KMS-11 (cell line): ENCODE measurements at regions not wholly inside any gene's neighbourhood (a gene's known extent, or its start where the extent isn't known, plus 50 kb on each side); places are given as distances from the start of the nearest gene placed in this dataset.

Source experiments
- H2AFZ ChIP-seq: fragments of 200-600 bp; sonication (generic); 2 replicates; pipeline ENCODE4 v1.6.1; 2016; ENCODE audit warnings: antibody characterized with exemption, mixed run types, low read depth
- H3K27ac ChIP-seq: fragments of 200-600 bp; sonication (generic); 2 replicates; pipeline ENCODE4 v1.6.1; 2016; ENCODE audit warnings: mild to moderate bottlenecking, mixed run types
- H3K27me3 ChIP-seq: fragments of 200-600 bp; sonication (generic); 2 replicates; pipeline ENCODE4 v1.6.1; 2017; ENCODE audit warnings: mild to moderate bottlenecking, low read depth, mixed run types, moderate library complexity; ENCODE audit not compliant: insufficient read depth
- H3K36me3 ChIP-seq: fragments of 200-600 bp; sonication (generic); 2 replicates; pipeline ENCODE4 v1.6.1; 2017; ENCODE audit warnings: mild to moderate bottlenecking, mixed run types; ENCODE audit not compliant: insufficient read depth
- H3K4me1 ChIP-seq: fragments of 200-600 bp; sonication (generic); 2 replicates; pipeline ENCODE4 v1.6.1; 2016; ENCODE audit warnings: mild to moderate bottlenecking, low read depth, mixed run types; ENCODE audit not compliant: poor library complexity, severe bottlenecking
- H3K4me2 ChIP-seq: fragments of 200-600 bp; sonication (generic); 2 replicates; pipeline ENCODE4 v1.7.0; 2016; ENCODE audit warnings: mild to moderate bottlenecking, mixed run types
- H3K4me3 ChIP-seq: fragments of 200-600 bp; sonication (generic); IDR thresholded peaks from 2 replicates; pipeline ENCODE4 v1.6.1; 2017; ENCODE audit warnings: low read depth, low read length, mixed read lengths; ENCODE audit not compliant: insufficient read depth
- H3K79me2 ChIP-seq: fragments of 200-600 bp; sonication (generic); 2 replicates; pipeline ENCODE4 v1.6.1; 2016; ENCODE audit warnings: low read depth, mixed run types; ENCODE audit not compliant: insufficient read depth
- H3K9ac ChIP-seq: fragments of 200-600 bp; sonication (generic); 2 replicates; pipeline ENCODE4 v1.6.1; 2016; ENCODE audit warnings: mild to moderate bottlenecking, mixed run types
- H4K20me1 ChIP-seq: fragments of 200-600 bp; sonication (generic); 2 replicates; pipeline ENCODE4 v1.6.1; 2016; ENCODE audit warnings: mild to moderate bottlenecking, mixed run types; ENCODE audit not compliant: insufficient read depth
- TF ChIP-seq, protein P1 (sequence below): fragments of 200-600 bp; sonication (generic); conservative IDR thresholded peaks from 2 replicates; pipeline ENCODE4 v1.6.1; 2017; ENCODE audit warnings: low read depth, mild to moderate bottlenecking, antibody characterized with exemption, low read length, moderate library complexity, mixed read lengths

DNA sequence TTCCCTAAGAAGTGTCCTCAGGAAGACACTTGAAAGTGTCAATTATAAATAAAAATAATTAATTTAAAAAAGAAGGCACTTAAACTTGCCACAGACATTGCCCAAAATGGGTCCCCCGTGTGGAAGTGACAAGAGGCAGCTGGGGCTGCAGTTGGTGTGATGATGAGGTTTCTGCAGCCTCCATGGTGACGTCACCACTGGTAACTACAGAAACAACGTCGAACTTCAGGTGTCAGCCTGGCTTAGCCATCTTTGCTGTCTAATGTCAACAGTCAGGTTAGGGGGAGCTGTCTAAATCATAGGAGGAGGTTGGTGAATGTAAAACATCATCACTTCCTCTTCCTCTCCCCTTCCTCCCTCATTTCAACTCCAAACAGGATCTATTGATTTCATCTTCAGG lies 328.6 kb downstream of the MN1 start:
- no peaks in the 10 kb centered on the region for H4K20me1 ChIP-seq
- H3K4me1 ChIP-seq: no peaks in the 10 kb centered on the region

DNA sequence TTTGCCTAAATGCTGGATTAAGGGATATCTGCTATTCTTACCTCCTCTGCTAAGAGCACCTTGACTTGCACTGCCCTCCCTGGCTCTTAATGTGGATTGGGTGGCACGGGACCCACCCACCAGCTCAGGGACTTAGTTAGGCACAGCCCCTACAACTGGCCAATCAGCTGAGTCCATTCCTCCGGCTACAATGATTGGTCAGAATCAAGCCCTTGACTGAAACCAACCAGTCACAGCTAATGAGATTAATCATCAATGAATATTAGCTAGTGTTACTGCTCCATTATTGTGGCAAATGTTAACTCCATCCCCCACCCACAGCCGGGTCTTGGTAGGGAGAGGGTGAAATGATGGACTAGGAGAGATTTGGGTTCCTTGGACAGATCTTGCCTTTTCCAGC lies 328.0 kb downstream of the MN1 start:
- H3K4me1 ChIP-seq: no peaks in the 10 kb centered on the region
- no peak overlapping the region for H3K4me2 ChIP-seq

More for the DNA sequence above, 328.6 kb downstream of the MN1 start:
- H3K27me3 ChIP-seq: peaks cover 15% of the 10 kb centered on the region; the same call in 1 of the 2 replicates
- H3K4me3 ChIP-seq: no peak overlapping the region
- no peak overlapping the region for H3K27ac ChIP-seq
- no peaks in the 10 kb centered on the region for H3K36me3 ChIP-seq
- H3K4me2 ChIP-seq: no peak overlapping the region
- no peak overlapping the region for H3K9ac ChIP-seq
- TF ChIP-seq, protein P1, sequence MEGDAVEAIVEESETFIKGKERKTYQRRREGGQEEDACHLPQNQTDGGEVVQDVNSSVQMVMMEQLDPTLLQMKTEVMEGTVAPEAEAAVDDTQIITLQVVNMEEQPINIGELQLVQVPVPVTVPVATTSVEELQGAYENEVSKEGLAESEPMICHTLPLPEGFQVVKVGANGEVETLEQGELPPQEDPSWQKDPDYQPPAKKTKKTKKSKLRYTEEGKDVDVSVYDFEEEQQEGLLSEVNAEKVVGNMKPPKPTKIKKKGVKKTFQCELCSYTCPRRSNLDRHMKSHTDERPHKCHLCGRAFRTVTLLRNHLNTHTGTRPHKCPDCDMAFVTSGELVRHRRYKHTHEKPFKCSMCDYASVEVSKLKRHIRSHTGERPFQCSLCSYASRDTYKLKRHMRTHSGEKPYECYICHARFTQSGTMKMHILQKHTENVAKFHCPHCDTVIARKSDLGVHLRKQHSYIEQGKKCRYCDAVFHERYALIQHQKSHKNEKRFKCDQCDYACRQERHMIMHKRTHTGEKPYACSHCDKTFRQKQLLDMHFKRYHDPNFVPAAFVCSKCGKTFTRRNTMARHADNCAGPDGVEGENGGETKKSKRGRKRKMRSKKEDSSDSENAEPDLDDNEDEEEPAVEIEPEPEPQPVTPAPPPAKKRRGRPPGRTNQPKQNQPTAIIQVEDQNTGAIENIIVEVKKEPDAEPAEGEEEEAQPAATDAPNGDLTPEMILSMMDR: no peak
- H3K79me2 ChIP-seq: no peaks in the 10 kb centered on the region
- H2AFZ ChIP-seq: no peak overlapping the region

DNA sequence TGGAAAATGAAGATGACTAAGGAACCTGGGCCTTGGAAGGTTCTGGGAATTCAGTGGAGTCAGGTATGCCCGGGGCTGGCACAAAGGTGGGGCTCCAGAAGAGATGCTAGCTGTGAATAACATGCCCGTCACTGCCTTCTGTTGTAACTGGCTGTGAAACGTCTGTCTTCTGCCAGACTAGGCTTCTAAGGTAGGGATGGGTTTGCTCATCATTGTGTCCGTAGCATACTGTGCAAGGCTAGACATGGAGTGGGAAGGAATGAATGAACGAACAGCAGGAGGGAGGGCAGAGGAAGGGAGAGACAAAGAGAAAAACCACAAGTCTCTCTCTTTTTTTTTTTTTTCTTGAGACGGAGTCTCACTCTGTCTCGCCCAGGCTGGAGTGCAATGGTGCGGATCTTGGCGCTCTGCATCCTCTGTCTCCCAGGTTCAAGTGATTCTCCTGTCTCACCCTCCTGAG lies 327.4 kb downstream of the MN1 start:
- H3K36me3 ChIP-seq: no peaks in the 10 kb centered on the region
- H4K20me1 ChIP-seq: no peaks in the 10 kb centered on the region
- H3K9ac ChIP-seq: no peak overlapping the region
- H3K27ac ChIP-seq: no peak overlapping the region
- TF ChIP-seq, protein P1: no peak
- no peak overlapping the region for H3K4me2 ChIP-seq
- H3K4me3 ChIP-seq: no peak overlapping the region
- peaks cover 15% of the 10 kb centered on the region; the same call in 1 of the 2 replicates for H3K27me3 ChIP-seq
- H2AFZ ChIP-seq: no peak overlapping the region
- no peaks in the 10 kb centered on the region for H3K79me2 ChIP-seq
- H3K4me1 ChIP-seq: no peaks in the 10 kb centered on the region

More for the DNA sequence above, 328.0 kb downstream of the MN1 start:
- H3K36me3 ChIP-seq: no peaks in the 10 kb centered on the region
- no peak overlapping the region for H3K9ac ChIP-seq
- H4K20me1 ChIP-seq: no peaks in the 10 kb centered on the region
- peaks cover 15% of the 10 kb centered on the region; the same call in 1 of the 2 replicates for H3K27me3 ChIP-seq
- no peak overlapping the region for H3K4me3 ChIP-seq
- no peak overlapping the region for H2AFZ ChIP-seq
- no peaks in the 10 kb centered on the region for H3K79me2 ChIP-seq
- TF ChIP-seq, protein P1: no peak
- no peak overlapping the region for H3K27ac ChIP-seq

DNA sequence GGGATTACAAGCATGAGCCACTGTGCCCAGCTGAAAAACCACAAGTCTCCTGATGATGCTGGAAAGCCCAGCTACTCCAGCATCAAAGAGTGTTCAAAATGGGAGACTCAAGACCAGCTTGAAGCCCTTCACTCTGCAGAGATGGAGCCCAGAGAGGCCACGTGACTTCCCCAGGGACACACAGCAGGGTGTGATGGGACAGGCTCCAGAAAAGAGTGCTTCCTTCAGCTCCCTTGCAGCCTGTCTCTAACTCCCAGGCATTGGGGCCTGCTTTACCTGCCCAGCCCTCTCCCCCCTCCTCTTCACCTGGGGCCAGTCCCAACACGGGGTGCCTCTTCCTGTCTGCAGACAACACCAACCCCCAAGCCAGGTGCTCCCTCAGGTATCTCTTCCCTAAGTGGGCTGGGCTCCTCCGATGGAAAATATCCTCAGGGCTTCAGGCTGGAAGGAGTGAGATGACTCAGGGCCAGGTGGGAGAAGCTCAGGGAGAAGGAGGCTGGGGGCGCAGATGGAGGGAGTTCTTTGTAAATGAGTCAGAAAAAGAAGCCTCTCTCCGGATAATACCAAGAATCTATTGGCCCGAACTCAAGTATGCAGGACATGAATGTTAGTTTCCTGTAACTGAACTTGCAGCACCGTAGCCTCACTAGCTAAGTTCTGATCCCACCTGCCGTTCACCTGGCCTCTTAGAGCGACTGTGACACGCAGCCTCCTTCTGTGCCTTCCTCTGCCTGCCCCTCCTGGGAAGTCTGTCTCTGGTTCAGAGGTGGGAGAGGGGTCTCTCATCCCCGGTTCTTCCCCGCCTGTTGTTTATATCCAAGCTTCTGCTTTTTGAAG lies 326.6 kb downstream of the MN1 start:
- Histone ChIP-seq H3K4me1 (no peaks in the 10 kb centered on the region), H3K79me2 (no peaks in the 10 kb centered on the region), H3K4me3 (no peak overlapping the region), H2AFZ (no peak overlapping the region), H3K4me2 (no peak overlapping the region), H3K27ac (no peak overlapping the region), H4K20me1 (no peaks in the 10 kb centered on the region), H3K9ac (no peak overlapping the region), H3K36me3 (no peaks in the 10 kb centered on the region), H3K27me3 (peaks cover 18% of the 10 kb centered on the region; the same call in 1 of the 2 replicates)
- TF ChIP-seq, protein P1: no peak
